ENCODE measurements at regions not wholly inside any gene's neighbourhood (a gene's known extent, or its start where the extent isn't known, plus 50 kb on each side); places are given as distances from the start of the nearest gene placed in this dataset.

GRCh38 chr5:61621202-61621650 is 289.2 kb downstream of the ZSWIM6 start:
- no TSS peak for BruUV-seq (replicated peaks)
- TF ChIP-seq MAX (IDR thresholded peaks at IDR 0.05; ENCODE audit: insufficient read depth, insufficient read length) (no peak), EZH2 (IDR thresholded peaks at IDR 0.05; ENCODE audit: borderline replicate concordance, low read depth, low read length, severe bottlenecking) (no peak), JUN (IDR thresholded peaks at IDR 0.05; ENCODE audit: borderline replicate concordance, insufficient read depth, insufficient read length, low read depth) (no peak), MYC (IDR thresholded peaks at IDR 0.05; ENCODE audit: low read depth, low read length) (no peak), FOS (IDR thresholded peaks at IDR 0.05; ENCODE audit: borderline replicate concordance, insufficient read depth, low read length) (no peak), POLR2A (IDR thresholded peaks at IDR 0.05; ENCODE audit: low read depth, low read length) (no peak), CTCF (IDR thresholded peaks at IDR 0.05; ENCODE audit: extremely low read depth in 1 of 2, insufficient read depth in 1 of 2, low read depth in 1 of 2, low read length in 2 of 2) (no peak), POLR2AphosphoS5 (IDR thresholded peaks at IDR 0.05; ENCODE audit: insufficient read depth, low read depth, low read length) (no peak), GATA2 (IDR thresholded peaks at IDR 0.05; ENCODE audit: insufficient read depth, insufficient read length, low read depth, low read length) (no peak)
- CTCF ChIA-PET = interaction anchor here (1.1 to 1.6 kb wide), 3 partner anchors 16 to 118 kb away, joined by 3 to 10 read pairs (median 3); no protein-coding TSS in a partner anchor

More at GRCh38 chr5:61621202-61621650, 289.2 kb downstream of the ZSWIM6 start:
- Histone ChIP-seq H3K9ac (replicated peaks; ENCODE audit: extremely low read depth, insufficient read depth, low read length) (no peak overlapping the region), H3K36me3 (ENCODE audit: control insufficient read depth in 2 of 2, extremely low read depth in 1 of 2, insufficient read depth in 2 of 2, low read length in 2 of 2) (no peaks in the 10 kb centered on the region), H3K27me3 (ENCODE audit: control insufficient read depth in 2 of 2, insufficient read depth in 2 of 2, low read length in 2 of 2) (no peaks in the 10 kb centered on the region), H3K4me1 (ENCODE audit: control insufficient read depth, extremely low read depth, insufficient read depth, low read length) (peaks cover 10% of the 10 kb centered on the region), H2AFZ (ENCODE audit: low read depth, low read length) (no peak overlapping the region), H3K9me1 (replicated peaks; ENCODE audit: control insufficient read depth, extremely low read depth, insufficient read depth, low read length) (no peaks in the 10 kb centered on the region), H3K4me3 (replicated peaks in 1 of 3; ENCODE audit: insufficient read depth in 1 of 3, low read depth in 1 of 3, low read length in 3 of 3) (no peak overlapping the region), H3K4me2 (ENCODE audit: insufficient read depth, low read length) (no peak overlapping the region), H3K79me2 (ENCODE audit: control insufficient read depth, insufficient read depth, low read length) (no peaks in the 10 kb centered on the region), H3K9me3 (replicated peaks; ENCODE audit: control insufficient read depth, insufficient read depth, low read length) (no peaks in the 10 kb centered on the region), H4K20me1 (replicated peaks; ENCODE audit: control insufficient read depth, extremely low read depth, insufficient read depth, low read length) (no peaks in the 10 kb centered on the region), H3K27ac (ENCODE audit: insufficient read depth, low read depth, low read length) (no peak overlapping the region)
- dilution Hi-C loops (cut with MboI; ENCODE audit: extremely low pct_ligation_motif_present, low sequenced_read_pairs) (no loop called here), intact Hi-C loops (cut with micrococcal nuclease) (no loop called here)
- DNase-seq (ENCODE audit: low read depth, low spot score) (no peak), FAIRE-seq (no peak)
- POLR2A ChIA-PET = no interaction called here
